VCaP (cell line): ENCODE measurements at regions not wholly inside any gene's neighbourhood (a gene's known extent, or its start where the extent isn't known, plus 50 kb on each side); places are given as distances from the start of the nearest gene placed in this dataset.

Experiments used
- H3K27ac ChIP-seq: fragments of 450-650 bp; 2 replicates; pipeline ENCODE4 v1.5.1; 2017
- TF ChIP-seq, protein P1 (sequence below): fragments of 450-650 bp; conservative IDR thresholded peaks from 2 replicates; pipeline ENCODE4 v1.5.1; 2017; ENCODE audit warnings: mild to moderate bottlenecking, moderate library complexity

DNA sequence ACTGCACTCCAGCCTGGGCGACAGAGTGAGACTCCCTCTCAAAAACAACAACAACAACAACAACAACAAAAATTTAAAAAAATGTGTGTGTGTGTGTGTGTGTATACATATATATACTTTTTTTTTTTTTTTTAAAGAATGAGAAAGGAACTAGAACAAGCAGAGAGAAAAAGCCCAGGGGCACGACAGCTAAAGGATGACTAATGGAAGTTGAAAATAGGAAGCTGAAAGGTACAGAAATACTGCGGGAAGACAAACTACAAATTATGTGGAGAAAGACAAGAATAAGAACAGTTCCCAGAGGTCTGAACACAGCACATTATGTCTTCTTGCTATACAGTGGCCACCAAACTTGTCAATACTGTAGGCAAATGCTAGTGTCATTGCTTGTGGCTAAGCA, 141.9 kb upstream of the PRSS1 start:
- H3K27ac ChIP-seq, result no peak overlapping the region
- TF ChIP-seq, protein P1, sequence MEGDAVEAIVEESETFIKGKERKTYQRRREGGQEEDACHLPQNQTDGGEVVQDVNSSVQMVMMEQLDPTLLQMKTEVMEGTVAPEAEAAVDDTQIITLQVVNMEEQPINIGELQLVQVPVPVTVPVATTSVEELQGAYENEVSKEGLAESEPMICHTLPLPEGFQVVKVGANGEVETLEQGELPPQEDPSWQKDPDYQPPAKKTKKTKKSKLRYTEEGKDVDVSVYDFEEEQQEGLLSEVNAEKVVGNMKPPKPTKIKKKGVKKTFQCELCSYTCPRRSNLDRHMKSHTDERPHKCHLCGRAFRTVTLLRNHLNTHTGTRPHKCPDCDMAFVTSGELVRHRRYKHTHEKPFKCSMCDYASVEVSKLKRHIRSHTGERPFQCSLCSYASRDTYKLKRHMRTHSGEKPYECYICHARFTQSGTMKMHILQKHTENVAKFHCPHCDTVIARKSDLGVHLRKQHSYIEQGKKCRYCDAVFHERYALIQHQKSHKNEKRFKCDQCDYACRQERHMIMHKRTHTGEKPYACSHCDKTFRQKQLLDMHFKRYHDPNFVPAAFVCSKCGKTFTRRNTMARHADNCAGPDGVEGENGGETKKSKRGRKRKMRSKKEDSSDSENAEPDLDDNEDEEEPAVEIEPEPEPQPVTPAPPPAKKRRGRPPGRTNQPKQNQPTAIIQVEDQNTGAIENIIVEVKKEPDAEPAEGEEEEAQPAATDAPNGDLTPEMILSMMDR, result no peak

DNA sequence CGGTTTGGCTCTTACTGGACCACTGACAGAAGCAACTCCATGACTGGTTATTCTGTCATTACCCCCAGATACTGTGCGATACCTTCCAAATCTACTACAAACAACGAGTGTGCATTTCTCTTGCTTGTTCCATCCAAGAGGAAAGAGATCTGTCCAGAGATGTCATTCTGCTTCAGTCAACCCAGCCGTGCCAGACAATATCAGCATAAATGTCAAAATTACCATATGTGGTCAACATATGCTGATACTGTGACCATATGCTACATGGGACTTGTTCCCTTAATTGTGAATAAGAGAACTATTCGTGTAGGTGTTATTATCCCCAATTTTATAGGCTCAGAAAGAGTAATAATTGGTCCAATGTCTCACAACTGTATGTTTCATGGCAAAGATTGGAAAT, 143.2 kb upstream of the PRSS1 start:
- no peak overlapping the region for H3K27ac ChIP-seq
- TF ChIP-seq, protein P1, result no peak

DNA sequence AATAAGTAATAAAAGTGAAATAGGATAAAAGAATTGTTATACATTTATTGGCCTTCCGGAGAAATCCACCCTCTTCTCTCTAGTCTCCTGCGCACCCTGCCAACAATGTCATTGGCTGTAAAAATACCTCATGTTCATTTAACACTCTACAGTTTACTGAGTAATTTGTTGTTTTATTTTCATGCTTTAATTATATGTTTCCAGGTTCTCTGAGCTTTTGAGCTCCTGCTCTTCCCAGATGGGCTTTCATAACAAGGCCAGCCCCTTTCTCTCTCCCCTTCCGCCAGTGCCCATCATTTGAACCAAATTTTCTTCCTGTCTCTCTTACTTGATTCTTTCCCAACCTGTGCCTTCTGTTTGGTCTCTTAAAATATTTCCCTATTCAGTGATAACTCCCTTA, 144.6 kb upstream of the PRSS1 start:
- no peak overlapping the region; the same call in 1 of the 2 replicates for H3K27ac ChIP-seq
- TF ChIP-seq, protein P1, result no peak

DNA sequence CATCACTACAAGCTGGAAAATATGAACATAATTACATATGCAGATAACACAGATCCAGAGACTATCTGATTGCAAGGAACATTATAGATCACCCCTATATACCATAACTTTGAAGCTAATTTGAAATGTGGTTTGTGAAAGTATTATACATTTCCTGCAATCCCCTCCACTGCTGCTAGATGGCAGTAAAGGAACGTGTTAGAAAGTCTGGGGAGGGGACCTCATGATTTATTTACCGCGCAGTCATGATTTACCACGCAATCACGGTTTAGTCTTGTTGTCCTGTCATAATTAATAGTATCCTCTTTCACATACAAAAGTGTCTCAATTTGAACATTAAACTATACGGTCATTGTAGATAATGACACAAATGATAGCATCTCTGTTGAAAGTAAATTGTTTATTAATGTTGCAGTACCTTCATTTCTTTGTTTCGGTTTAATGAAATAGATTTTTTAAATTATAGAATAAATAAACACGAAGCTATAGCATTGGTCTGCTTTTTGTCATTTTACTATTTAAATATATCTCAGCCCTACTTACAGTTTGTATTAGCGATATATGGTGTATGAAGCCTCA, 145.3 kb upstream of the PRSS1 start:
- H3K27ac ChIP-seq, result peak overlapping the region; percentile 3; the same call in 1 of the 2 replicates
- TF ChIP-seq, protein P1, result peak; percentile 94

DNA sequence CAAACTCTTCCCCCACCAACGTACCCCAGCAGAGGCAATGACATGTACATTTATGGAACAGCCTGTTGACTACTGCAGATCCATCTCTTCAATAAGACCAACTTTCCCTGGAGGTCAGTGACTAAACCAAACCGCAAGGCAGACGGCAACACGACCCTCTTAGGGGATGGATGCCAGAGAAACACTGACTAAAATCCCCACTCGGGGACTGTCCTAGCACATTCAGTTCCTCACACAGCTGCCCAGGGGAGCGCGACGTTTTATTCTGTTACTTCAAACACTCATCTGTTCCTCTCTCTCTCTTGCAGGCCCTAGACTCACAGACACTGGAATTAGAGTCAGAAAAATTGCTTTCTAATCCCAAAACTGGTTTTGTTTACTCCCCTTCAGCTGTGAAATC, 146.5 kb upstream of the PRSS1 start:
- TF ChIP-seq, protein P1, result no peak

DNA sequence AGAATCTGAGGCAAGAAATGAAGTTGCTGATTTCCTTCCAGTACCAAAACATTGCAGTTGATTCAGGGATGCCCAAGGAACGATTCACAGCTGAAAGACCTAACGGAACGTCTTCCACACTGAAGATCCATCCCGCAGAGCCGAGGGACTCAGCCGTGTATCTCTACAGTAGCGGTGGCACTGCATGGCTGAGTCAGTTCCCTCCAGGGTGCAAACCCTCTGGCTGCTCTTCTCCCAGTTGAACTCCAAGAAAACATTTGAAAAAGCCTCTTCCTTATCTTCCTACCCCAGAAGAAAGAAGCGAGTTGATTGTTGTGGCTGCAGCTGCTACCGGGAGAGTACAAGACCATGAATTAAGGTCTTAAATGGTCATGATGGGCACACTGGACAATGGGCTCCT, 147.1 kb upstream of the PRSS1 start:
- TF ChIP-seq, protein P1, result no peak
- no peak overlapping the region for H3K27ac ChIP-seq

More for the DNA sequence above, 146.5 kb upstream of the PRSS1 start:
- no peak overlapping the region for H3K27ac ChIP-seq

DNA sequence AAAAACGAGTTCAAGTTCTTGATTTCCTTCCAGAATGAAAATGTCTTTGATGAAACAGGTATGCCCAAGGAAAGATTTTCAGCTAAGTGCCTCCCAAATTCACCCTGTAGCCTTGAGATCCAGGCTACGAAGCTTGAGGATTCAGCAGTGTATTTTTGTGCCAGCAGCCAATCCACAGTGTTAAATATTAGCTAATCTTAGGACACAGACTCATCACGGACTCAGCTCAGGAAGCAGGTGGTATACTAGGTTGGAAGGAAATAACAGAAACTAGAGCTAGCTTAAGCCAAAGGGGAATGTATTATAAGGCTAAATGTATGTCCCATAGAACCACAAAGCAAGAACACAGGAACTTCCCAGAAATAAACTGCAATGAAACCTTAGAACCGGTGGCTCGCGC, 151.0 kb upstream of the PRSS1 start:
- peak overlapping the region; percentile 98 for H3K27ac ChIP-seq
- TF ChIP-seq, protein P1, result no peak
